ENCODE measurements at regions not wholly inside any gene's neighbourhood (a gene's known extent, or its start where the extent isn't known, plus 50 kb on each side); places are given as distances from the start of the nearest gene placed in this dataset.

GRCh38 chr3:63022114-63022513 lies 146.9 kb upstream of the CADPS start:
- TF ChIP-seq MYC (IDR thresholded peaks at IDR 0.05; ENCODE audit: low read depth, low read length): no peak
- no peak for TF ChIP-seq CTCF (IDR thresholded peaks at IDR 0.05; ENCODE audit: low read depth, low read length)
- TF ChIP-seq POLR2A (IDR thresholded peaks at IDR 0.05; ENCODE audit: extremely low read depth, insufficient read length): no peak
- no peak for TF ChIP-seq MAX (IDR thresholded peaks at IDR 0.05; ENCODE audit: low read depth, low read length)
- H3K4me3 ChIP-seq (ENCODE audit: low read depth, low read length): no peak overlapping the region
- DNase-seq (ENCODE audit: low read depth): no peak

GRCh38 chr3:63026722-63027121 lies 151.5 kb upstream of the CADPS start:
- no peak for DNase-seq (ENCODE audit: low read depth)
- TF ChIP-seq CTCF (IDR thresholded peaks at IDR 0.05; ENCODE audit: low read depth, low read length): no peak
- no peak for TF ChIP-seq MYC (IDR thresholded peaks at IDR 0.05; ENCODE audit: low read depth, low read length)
- no peak for TF ChIP-seq POLR2A (IDR thresholded peaks at IDR 0.05; ENCODE audit: extremely low read depth, insufficient read length)
- TF ChIP-seq MAX (IDR thresholded peaks at IDR 0.05; ENCODE audit: low read depth, low read length): no peak
- H3K4me3 ChIP-seq (ENCODE audit: low read depth, low read length): no peak overlapping the region

GRCh38 chr3:63029326-63029725 lies 154.1 kb upstream of the CADPS start:
- H3K4me3 ChIP-seq (ENCODE audit: low read depth, low read length): no peak overlapping the region
- TF ChIP-seq MAX (IDR thresholded peaks at IDR 0.05; ENCODE audit: low read depth, low read length): no peak
- TF ChIP-seq POLR2A (IDR thresholded peaks at IDR 0.05; ENCODE audit: extremely low read depth, insufficient read length): no peak
- TF ChIP-seq CTCF (IDR thresholded peaks at IDR 0.05; ENCODE audit: low read depth, low read length): no peak
- no peak for TF ChIP-seq MYC (IDR thresholded peaks at IDR 0.05; ENCODE audit: low read depth, low read length)
- DNase-seq (ENCODE audit: low read depth): no peak

- no peak for TF ChIP-seq MAX (IDR thresholded peaks at IDR 0.05; ENCODE audit: low read depth, low read length)
- TF ChIP-seq MYC (IDR thresholded peaks at IDR 0.05; ENCODE audit: low read depth, low read length): no peak
- TF ChIP-seq CTCF (IDR thresholded peaks at IDR 0.05; ENCODE audit: low read depth, low read length): no peak
- no peak for TF ChIP-seq POLR2A (IDR thresholded peaks at IDR 0.05; ENCODE audit: extremely low read depth, insufficient read length)
- H3K4me3 ChIP-seq (ENCODE audit: low read depth, low read length): no peak overlapping the region
- no peak for DNase-seq (ENCODE audit: low read depth)
These were observed 154.7 kb upstream of the CADPS start for GRCh38 chr3:63029921-63030320.

GRCh38 chr3:63030666-63031065 lies 155.4 kb upstream of the CADPS start:
- no peak overlapping the region for H3K4me3 ChIP-seq (ENCODE audit: low read depth, low read length)
- TF ChIP-seq MAX (IDR thresholded peaks at IDR 0.05; ENCODE audit: low read depth, low read length) (no peak), CTCF (IDR thresholded peaks at IDR 0.05; ENCODE audit: low read depth, low read length) (no peak), POLR2A (IDR thresholded peaks at IDR 0.05; ENCODE audit: extremely low read depth, insufficient read length) (no peak), MYC (IDR thresholded peaks at IDR 0.05; ENCODE audit: low read depth, low read length) (no peak)
- no peak for DNase-seq (ENCODE audit: low read depth)

GRCh38 chr3:63032881-63033280 lies 157.7 kb upstream of the CADPS start:
- no peak overlapping the region for H3K4me3 ChIP-seq (ENCODE audit: low read depth, low read length)
- no peak for DNase-seq (ENCODE audit: low read depth)
- TF ChIP-seq MAX (IDR thresholded peaks at IDR 0.05; ENCODE audit: low read depth, low read length) (no peak), POLR2A (IDR thresholded peaks at IDR 0.05; ENCODE audit: extremely low read depth, insufficient read length) (no peak), CTCF (IDR thresholded peaks at IDR 0.05; ENCODE audit: low read depth, low read length) (no peak), MYC (IDR thresholded peaks at IDR 0.05; ENCODE audit: low read depth, low read length) (no peak)

Measured in NB4 (cell line).